Stimulated activated CD8-positive, alpha-beta memory T cell treated with anti-CD3 and anti-CD28 coated beads, Interleukin-12 subunit alpha, Interleukin-12 subunit beta, amount 100 ng/mL, for 24 hours (primary cell): ENCODE measurements at regions not wholly inside any gene's neighbourhood (a gene's known extent, or its start where the extent isn't known, plus 50 kb on each side); places are given as distances from the start of the nearest gene placed in this dataset.

Experiments used
- DNase-seq: peaks from one replicate; pipeline ENCODE4 v3.0.0-alpha.2; 2020; ENCODE audit errors: extremely low read depth

GRCh38 chr2:16008331-16008850, 68.0 kb downstream of the MYCN start:
- DNase-seq: no peak

- DNase-seq: no peak
Observed at GRCh38 chr2:16007167-16007934, 67.0 kb downstream of the MYCN start.

GRCh38 chr2:16006537-16007166, 66.3 kb downstream of the MYCN start:
- no peak for DNase-seq

- DNase-seq: no peak
Observed at GRCh38 chr2:16005816-16006536, 65.6 kb downstream of the MYCN start.

GRCh38 chr2:16005389-16005788, 65.0 kb downstream of the MYCN start:
- no peak for DNase-seq

- no peak for DNase-seq
Observed at GRCh38 chr2:16003809-16004208, 63.5 kb downstream of the MYCN start.

GRCh38 chr2:16003152-16003551, 62.8 kb downstream of the MYCN start:
- no peak for DNase-seq

- no peak for DNase-seq
Observed at GRCh38 chr2:16002575-16002974, 62.2 kb downstream of the MYCN start.

- DNase-seq: no peak
Observed at GRCh38 chr2:16002144-16002543, 61.8 kb downstream of the MYCN start.

GRCh38 chr2:16000642-16001041, 60.3 kb downstream of the MYCN start:
- DNase-seq: no peak

- no peak for DNase-seq
Observed at GRCh38 chr2:15999596-16000469, 59.5 kb downstream of the MYCN start.

- no peak for DNase-seq
Observed at GRCh38 chr2:15997728-15998280, 57.5 kb downstream of the MYCN start.

- DNase-seq: no peak
Observed at GRCh38 chr2:15996536-15997423, 56.4 kb downstream of the MYCN start.
